ENCODE measurements at regions not wholly inside any gene's neighbourhood (a gene's known extent, or its start where the extent isn't known, plus 50 kb on each side); places are given as distances from the start of the nearest gene placed in this dataset.

DNA sequence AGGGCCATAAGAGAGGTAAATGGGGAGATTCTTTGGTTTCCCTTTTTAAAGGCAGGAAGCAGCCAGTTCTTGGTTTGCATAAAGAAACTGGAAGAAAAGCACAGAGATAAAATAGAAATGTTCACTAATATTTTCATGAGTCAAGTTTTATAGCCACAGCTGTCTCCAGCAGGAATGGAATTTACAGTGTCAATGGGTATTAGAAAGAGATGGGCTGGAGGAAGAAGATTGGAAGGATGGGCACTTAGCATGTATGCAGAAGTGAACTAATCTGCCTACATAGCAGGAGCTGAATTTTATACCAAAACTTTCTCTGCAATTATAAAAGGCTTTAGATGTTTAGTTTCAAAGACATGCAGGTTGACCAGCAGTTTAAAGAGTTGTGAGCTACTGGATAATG is 521.9 kb upstream of the GOLIM4 start:
- TF ChIP-seq CEBPB (IDR thresholded peaks at IDR 0.05; ENCODE audit: low read depth): no peak
- TF ChIP-seq, protein P1, sequence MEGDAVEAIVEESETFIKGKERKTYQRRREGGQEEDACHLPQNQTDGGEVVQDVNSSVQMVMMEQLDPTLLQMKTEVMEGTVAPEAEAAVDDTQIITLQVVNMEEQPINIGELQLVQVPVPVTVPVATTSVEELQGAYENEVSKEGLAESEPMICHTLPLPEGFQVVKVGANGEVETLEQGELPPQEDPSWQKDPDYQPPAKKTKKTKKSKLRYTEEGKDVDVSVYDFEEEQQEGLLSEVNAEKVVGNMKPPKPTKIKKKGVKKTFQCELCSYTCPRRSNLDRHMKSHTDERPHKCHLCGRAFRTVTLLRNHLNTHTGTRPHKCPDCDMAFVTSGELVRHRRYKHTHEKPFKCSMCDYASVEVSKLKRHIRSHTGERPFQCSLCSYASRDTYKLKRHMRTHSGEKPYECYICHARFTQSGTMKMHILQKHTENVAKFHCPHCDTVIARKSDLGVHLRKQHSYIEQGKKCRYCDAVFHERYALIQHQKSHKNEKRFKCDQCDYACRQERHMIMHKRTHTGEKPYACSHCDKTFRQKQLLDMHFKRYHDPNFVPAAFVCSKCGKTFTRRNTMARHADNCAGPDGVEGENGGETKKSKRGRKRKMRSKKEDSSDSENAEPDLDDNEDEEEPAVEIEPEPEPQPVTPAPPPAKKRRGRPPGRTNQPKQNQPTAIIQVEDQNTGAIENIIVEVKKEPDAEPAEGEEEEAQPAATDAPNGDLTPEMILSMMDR (IDR thresholded peaks at IDR 0.05 in 2 of 3, conservative IDR thresholded peaks at IDR 0.05 in 1 of 3; ENCODE audit: borderline replicate concordance in 1 of 3, insufficient read depth in 1 of 3, low read depth in 2 of 3, low read length in 2 of 3): no peak
- TF ChIP-seq EZH2 (IDR thresholded peaks at IDR 0.05): no peak
- TF ChIP-seq POLR2A (IDR thresholded peaks at IDR 0.05; ENCODE audit: borderline replicate concordance, extremely low read depth, insufficient read depth, insufficient read length): no peak
- TF ChIP-seq POLR2AphosphoS5 (IDR thresholded peaks at IDR 0.05; ENCODE audit: low read depth, low read length): no peak
- no peak for TF ChIP-seq EZH2phosphoT487 (IDR thresholded peaks at IDR 0.05; ENCODE audit: borderline replicate concordance)
- TF ChIP-seq, protein P2, sequence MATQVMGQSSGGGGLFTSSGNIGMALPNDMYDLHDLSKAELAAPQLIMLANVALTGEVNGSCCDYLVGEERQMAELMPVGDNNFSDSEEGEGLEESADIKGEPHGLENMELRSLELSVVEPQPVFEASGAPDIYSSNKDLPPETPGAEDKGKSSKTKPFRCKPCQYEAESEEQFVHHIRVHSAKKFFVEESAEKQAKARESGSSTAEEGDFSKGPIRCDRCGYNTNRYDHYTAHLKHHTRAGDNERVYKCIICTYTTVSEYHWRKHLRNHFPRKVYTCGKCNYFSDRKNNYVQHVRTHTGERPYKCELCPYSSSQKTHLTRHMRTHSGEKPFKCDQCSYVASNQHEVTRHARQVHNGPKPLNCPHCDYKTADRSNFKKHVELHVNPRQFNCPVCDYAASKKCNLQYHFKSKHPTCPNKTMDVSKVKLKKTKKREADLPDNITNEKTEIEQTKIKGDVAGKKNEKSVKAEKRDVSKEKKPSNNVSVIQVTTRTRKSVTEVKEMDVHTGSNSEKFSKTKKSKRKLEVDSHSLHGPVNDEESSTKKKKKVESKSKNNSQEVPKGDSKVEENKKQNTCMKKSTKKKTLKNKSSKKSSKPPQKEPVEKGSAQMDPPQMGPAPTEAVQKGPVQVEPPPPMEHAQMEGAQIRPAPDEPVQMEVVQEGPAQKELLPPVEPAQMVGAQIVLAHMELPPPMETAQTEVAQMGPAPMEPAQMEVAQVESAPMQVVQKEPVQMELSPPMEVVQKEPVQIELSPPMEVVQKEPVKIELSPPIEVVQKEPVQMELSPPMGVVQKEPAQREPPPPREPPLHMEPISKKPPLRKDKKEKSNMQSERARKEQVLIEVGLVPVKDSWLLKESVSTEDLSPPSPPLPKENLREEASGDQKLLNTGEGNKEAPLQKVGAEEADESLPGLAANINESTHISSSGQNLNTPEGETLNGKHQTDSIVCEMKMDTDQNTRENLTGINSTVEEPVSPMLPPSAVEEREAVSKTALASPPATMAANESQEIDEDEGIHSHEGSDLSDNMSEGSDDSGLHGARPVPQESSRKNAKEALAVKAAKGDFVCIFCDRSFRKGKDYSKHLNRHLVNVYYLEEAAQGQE (IDR thresholded peaks at IDR 0.05; ENCODE audit: low read depth): no peak
- no peak for TF ChIP-seq ZNF274 (IDR thresholded peaks at IDR 0.05; ENCODE audit: low read depth, low read length)
